Thoracic aorta (tissue), 2 donors: ENCODE measurements at regions not wholly inside any gene's neighbourhood (a gene's known extent, or its start where the extent isn't known, plus 50 kb on each side); places are given as distances from the start of the nearest gene placed in this dataset.

Source experiments
- ATAC-seq: fragments of 150-250 bp; one replicate; pipeline ENCODE4 v1.8.0; 2017; ENCODE audit warnings: low read depth; ENCODE audit not compliant: insufficient number of reproducible peaks, low FRiP score
- DNase-seq: peaks from one replicate; pipeline ENCODE4 v3.0.0-alpha.2; 2020; ENCODE audit warnings: low spot score
- H3K27ac ChIP-seq, 2 donors: fragments of 200-600 bp; sonication (generic); 1 replicate in 1 of 2; 2 replicates in 1 of 2; pipeline ENCODE4 v1.5.1; 2016; ENCODE audit warnings: mild to moderate bottlenecking in 2 of 2, moderate library complexity in 2 of 2
- H3K27me3 ChIP-seq: fragments of 200-600 bp; sonication (generic); replicated peaks from 2 replicates; pipeline ENCODE4 v1.6.0; 2016; ENCODE audit warnings: mild to moderate bottlenecking; ENCODE audit not compliant: insufficient read depth
- H3K36me3 ChIP-seq: fragments of 200-600 bp; sonication (generic); one replicate; pipeline ENCODE4 v1.5.1; 2016
- H3K4me1 ChIP-seq, 2 donors: fragments of 200-600 bp; sonication (generic); 1 replicate in 1 of 2; 2 replicates in 1 of 2; pipeline versions ENCODE4 v1.5.1 to v1.6.0; 2016; ENCODE audit warnings: low read depth in 2 of 2, mild to moderate bottlenecking in 1 of 2; ENCODE audit not compliant: control insufficient read depth in 1 of 2
- H3K4me3 ChIP-seq: fragments of 200-600 bp; sonication (generic); 2 replicates; pipeline ENCODE4 v1.5.1; 2016; ENCODE audit warnings: mild to moderate bottlenecking
- H3K9me3 ChIP-seq: fragments of 200-600 bp; sonication (generic); 2 replicates; pipeline ENCODE4 v1.5.1; 2016
- TF ChIP-seq, protein P1 (sequence below): fragments of 200-600 bp; sonication (generic); IDR thresholded peaks from one replicate; pipeline ENCODE4 v1.5.1; 2019; ENCODE audit warnings: antibody characterized with exemption

DNA sequence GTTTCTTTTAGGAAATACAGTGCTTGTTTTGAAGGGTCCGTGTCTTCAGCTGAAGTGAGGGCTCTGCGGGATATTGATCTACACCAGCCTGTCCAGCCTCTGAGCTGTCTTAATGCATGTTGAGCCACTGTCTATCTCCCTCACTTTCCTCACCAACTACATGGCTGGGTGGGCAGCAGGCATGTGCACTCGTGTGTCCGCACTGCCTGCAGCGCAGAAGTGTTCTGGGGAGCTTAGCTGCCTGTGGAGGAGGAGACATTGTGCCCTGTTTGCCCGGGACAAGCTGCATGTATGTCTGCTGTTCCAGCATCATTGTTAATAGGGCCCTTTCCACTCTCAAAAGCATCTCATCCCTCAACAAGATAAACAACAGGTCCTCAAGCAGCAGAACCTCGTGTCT, 133.1 kb upstream of the EEPD1 start:
- ATAC-seq (no peak), DNase-seq (no peak)
- Histone ChIP-seq H3K27me3 (no peaks in the 10 kb centered on the region), H3K4me1 (peaks cover 3 to 24% of the 10 kb centered on the region in 2 donors), H3K36me3 (no peaks in the 10 kb centered on the region), H3K4me3 (no peak overlapping the region), H3K27ac (no peak overlapping the region), H3K9me3 (no peaks in the 10 kb centered on the region)
- TF ChIP-seq, protein P1, sequence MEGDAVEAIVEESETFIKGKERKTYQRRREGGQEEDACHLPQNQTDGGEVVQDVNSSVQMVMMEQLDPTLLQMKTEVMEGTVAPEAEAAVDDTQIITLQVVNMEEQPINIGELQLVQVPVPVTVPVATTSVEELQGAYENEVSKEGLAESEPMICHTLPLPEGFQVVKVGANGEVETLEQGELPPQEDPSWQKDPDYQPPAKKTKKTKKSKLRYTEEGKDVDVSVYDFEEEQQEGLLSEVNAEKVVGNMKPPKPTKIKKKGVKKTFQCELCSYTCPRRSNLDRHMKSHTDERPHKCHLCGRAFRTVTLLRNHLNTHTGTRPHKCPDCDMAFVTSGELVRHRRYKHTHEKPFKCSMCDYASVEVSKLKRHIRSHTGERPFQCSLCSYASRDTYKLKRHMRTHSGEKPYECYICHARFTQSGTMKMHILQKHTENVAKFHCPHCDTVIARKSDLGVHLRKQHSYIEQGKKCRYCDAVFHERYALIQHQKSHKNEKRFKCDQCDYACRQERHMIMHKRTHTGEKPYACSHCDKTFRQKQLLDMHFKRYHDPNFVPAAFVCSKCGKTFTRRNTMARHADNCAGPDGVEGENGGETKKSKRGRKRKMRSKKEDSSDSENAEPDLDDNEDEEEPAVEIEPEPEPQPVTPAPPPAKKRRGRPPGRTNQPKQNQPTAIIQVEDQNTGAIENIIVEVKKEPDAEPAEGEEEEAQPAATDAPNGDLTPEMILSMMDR: no peak

DNA sequence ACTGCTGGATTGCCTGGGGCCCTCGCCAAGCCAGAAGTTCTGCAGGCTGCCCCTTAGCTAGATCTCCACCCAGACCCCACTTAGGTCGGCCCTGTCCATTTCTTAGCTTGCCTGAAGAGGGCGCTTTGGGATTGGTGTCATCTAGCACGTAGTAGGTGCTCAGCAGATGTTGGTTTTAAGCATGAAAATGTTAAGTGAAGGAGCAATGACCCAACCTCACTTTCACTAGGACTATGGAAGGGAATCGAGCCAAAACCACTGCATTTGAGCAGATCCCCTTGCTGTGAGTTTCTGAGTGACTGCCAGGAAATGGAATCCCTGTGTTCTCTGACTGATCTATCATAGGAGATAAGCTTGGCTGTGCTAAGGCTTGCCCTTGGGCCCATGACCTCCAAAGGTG, 131.7 kb upstream of the EEPD1 start:
- no peak overlapping the region for H3K27ac ChIP-seq
- TF ChIP-seq, protein P1: no peak

DNA sequence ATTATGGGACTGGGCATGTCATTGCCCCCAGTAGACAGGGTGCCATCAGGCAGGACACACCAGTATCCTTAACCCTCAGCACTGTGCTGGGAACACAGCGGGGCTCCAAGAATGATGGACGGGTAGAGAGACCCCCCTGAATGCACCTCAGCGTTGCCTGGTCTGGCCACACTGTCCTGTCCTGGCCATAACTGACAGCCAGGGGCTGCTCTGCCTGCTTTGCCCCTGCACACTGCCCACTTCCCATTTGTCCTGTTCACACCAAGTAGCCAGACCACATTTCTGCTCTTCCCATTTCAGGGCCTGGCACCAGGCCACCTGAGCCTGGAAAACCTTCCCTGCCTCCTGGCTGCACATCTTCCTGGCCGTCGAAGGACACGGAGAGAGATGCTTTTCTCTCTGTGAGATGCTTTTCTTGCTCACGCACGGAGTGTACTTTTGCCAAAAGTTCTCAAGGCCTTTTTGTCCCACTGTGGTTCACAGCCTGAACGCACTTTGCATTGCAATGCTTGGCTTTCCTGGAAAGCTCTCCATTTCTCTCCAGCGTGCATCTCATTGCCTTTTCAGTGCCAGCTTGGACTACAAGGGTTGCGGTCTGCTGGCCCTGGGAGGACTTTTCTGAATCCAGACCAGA, 131.0 kb upstream of the EEPD1 start:
- H3K4me3 ChIP-seq: no peak overlapping the region
- peaks cover 3 to 24% of the 10 kb centered on the region in 2 donors for H3K4me1 ChIP-seq
- H3K27ac ChIP-seq: no peak overlapping the region
- H3K36me3 ChIP-seq: no peaks in the 10 kb centered on the region
- no peaks in the 10 kb centered on the region for H3K27me3 ChIP-seq
- DNase-seq: no peak
- TF ChIP-seq, protein P1: no peak
- no peaks in the 10 kb centered on the region for H3K9me3 ChIP-seq
- no peak for ATAC-seq

More for the DNA sequence above, 131.7 kb upstream of the EEPD1 start:
- Histone ChIP-seq H3K4me3 (no peak overlapping the region), H3K4me1 (peaks cover 3 to 24% of the 10 kb centered on the region in 2 donors), H3K36me3 (no peaks in the 10 kb centered on the region), H3K9me3 (no peaks in the 10 kb centered on the region), H3K27me3 (no peaks in the 10 kb centered on the region)
- ATAC-seq (no peak), DNase-seq (no peak)

DNA sequence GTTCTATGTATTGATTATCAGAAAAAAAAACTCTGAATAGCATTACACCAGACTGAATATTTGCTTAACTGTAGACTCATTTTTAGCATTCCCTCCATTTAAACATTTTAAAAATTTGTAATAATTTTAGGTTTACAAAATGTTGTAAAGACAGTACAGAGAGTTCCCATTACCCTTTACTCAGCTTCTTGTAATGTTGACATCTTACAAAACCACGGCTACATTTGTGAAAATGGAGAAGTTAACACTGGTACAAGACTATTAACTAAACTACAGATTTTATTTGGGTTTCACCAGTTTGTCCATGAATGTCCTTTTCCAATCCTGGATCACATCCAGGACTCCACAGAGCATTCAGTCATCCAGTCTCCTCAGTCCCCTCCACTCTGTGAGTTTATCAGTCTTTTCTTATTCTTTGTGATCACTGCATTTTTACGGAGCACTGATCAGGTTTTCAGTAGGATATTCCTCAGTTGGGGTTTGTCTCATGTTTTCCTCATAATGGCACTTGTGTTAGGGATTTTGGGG, 130.0 kb upstream of the EEPD1 start:
- Histone ChIP-seq H3K27ac (no peak overlapping the region), H3K36me3 (no peaks in the 10 kb centered on the region), H3K27me3 (no peaks in the 10 kb centered on the region), H3K4me1 (peaks cover 3 to 24% of the 10 kb centered on the region in 2 donors), H3K9me3 (no peaks in the 10 kb centered on the region), H3K4me3 (no peak overlapping the region)
- DNase-seq: no peak
- ATAC-seq: no peak
- TF ChIP-seq, protein P1: no peak

DNA sequence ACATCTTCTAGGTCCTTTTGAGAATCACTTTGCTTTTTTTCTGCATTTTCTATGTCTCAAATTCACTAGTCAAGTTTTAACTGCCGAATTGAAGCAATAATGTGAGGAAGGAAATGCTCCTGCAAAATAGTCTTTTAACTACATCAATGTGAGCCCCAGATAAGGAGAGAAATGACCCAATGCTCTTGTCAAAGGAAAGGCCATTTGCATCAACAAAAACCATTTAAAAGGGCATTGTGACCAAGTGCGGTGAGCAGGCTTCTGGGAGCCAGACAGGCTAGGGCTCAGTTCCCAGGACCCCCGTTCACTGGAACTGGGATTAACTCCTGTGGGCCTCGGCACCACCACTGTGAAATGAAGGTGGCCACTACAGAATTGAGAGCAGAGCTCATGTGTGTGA, 127.9 kb upstream of the EEPD1 start:
- ATAC-seq: no peak
- Histone ChIP-seq H3K36me3 (no peaks in the 10 kb centered on the region), H3K27ac (no peak overlapping the region), H3K9me3 (no peaks in the 10 kb centered on the region), H3K4me1 (peaks cover 3 to 21% of the 10 kb centered on the region in 2 donors), H3K4me3 (no peak overlapping the region), H3K27me3 (no peaks in the 10 kb centered on the region)
- TF ChIP-seq, protein P1: no peak
- DNase-seq: no peak
